Neuronal stem cell (in vitro differentiated cells): ENCODE measurements at regions not wholly inside any gene's neighbourhood (a gene's known extent, or its start where the extent isn't known, plus 50 kb on each side); places are given as distances from the start of the nearest gene placed in this dataset. TPM values are rescaled to one million over a fixed set of nuclear protein-coding genes. Genes with fewer than 3 reads are reported as not detected.

ENCODE experiments used
- DNase-seq: peaks from one replicate; pipeline ENCODE4 v3.0.0-alpha.2; 2013; ENCODE audit warnings: low spot score
- H2AFZ ChIP-seq: one replicate; pipeline ENCODE4 v1.6.1; 2013; ENCODE audit warnings: mild to moderate bottlenecking, low read length, inconsistent platforms
- H2AK5ac ChIP-seq: 2 replicates; pipeline ENCODE4 v1.6.1; 2013; ENCODE audit warnings: low read depth, mild to moderate bottlenecking, inconsistent platforms, low read length, moderate library complexity, mixed read lengths
- H2BK120ac ChIP-seq: 2 replicates; pipeline ENCODE4 v1.6.1; 2013; ENCODE audit warnings: low read depth, mild to moderate bottlenecking, inconsistent platforms, low read length, moderate library complexity, mixed read lengths
- H2BK12ac ChIP-seq: one replicate; pipeline ENCODE4 v1.6.1; 2013; ENCODE audit warnings: low read length, inconsistent platforms
- H2BK15ac ChIP-seq: 2 replicates; pipeline ENCODE4 v1.6.1; 2013; ENCODE audit warnings: mild to moderate bottlenecking, low read length, inconsistent platforms, mixed read lengths
- H2BK5ac ChIP-seq: one replicate; pipeline ENCODE4 v1.6.1; 2013; ENCODE audit warnings: inconsistent platforms, mild to moderate bottlenecking, low read length, moderate library complexity
- H3K14ac ChIP-seq: one replicate; pipeline ENCODE4 v1.6.1; 2013; ENCODE audit warnings: low read length, inconsistent platforms
- H3K18ac ChIP-seq: 2 replicates; pipeline ENCODE4 v1.6.1; 2013; ENCODE audit warnings: low read length, inconsistent platforms
- H3K23ac ChIP-seq: 2 replicates; pipeline ENCODE4 v1.6.1; 2013; ENCODE audit warnings: low read depth, mild to moderate bottlenecking, mixed read lengths, low read length, inconsistent platforms; ENCODE audit not compliant: poor library complexity
- H3K27ac ChIP-seq: replicated peaks from 3 replicates; pipeline ENCODE4 v1.5.1; 2013; ENCODE audit warnings: low read length, inconsistent platforms
- H3K27me3 ChIP-seq, 3 experiments: 2 replicates each; pipeline ENCODE4 v1.6.1; 2013; ENCODE audit warnings: low read length in 3 of 3, mild to moderate bottlenecking in 2 of 3, inconsistent platforms in 1 of 3, low read depth in 1 of 3, mixed read lengths in 1 of 3, moderate library complexity in 1 of 3; ENCODE audit not compliant: control insufficient read depth in 3 of 3, insufficient read depth in 3 of 3
- H3K36me3 ChIP-seq, 2 donors: replicated peaks in 1 of 2; 2 replicates each; pipeline ENCODE4 v1.6.1; 2013; ENCODE audit warnings: low read length in 2 of 2; ENCODE audit not compliant: control insufficient read depth in 2 of 2, insufficient read depth in 2 of 2
- H3K4ac ChIP-seq: 2 replicates; pipeline ENCODE4 v1.6.1; 2013; ENCODE audit warnings: inconsistent platforms, mild to moderate bottlenecking, low read length, moderate library complexity
- H3K4me1 ChIP-seq, 2 donors: 1 replicate in 1 of 2; 2 replicates in 1 of 2; pipeline ENCODE4 v1.6.1; 2013; ENCODE audit warnings: low read length in 2 of 2, low read depth in 1 of 2; ENCODE audit not compliant: control insufficient read depth in 2 of 2, insufficient read depth in 1 of 2
- H3K4me2 ChIP-seq: one replicate; pipeline ENCODE4 v1.6.1; 2013; ENCODE audit warnings: mild to moderate bottlenecking, low read length, inconsistent platforms; ENCODE audit not compliant: insufficient read depth, poor library complexity, severe bottlenecking
- H3K4me3 ChIP-seq, 2 donors: 2 replicates each; pipeline ENCODE4 v1.5.1; 2013; ENCODE audit warnings: low read length in 2 of 2, mild to moderate bottlenecking in 2 of 2, inconsistent platforms in 1 of 2, moderate library complexity in 1 of 2
- H3K79me1 ChIP-seq: one replicate; pipeline ENCODE4 v1.6.1; 2013; ENCODE audit warnings: low read depth, mild to moderate bottlenecking, inconsistent platforms, low read length, moderate library complexity
- H3K9ac ChIP-seq: one replicate; pipeline ENCODE4 v1.6.1; 2013; ENCODE audit warnings: mild to moderate bottlenecking, low read depth, low read length, inconsistent platforms; ENCODE audit not compliant: poor library complexity
- H3K9me3 ChIP-seq, 2 donors: replicated peaks in 1 of 2; 2 replicates each; pipeline versions ENCODE3 to v1.6.1; 2013; ENCODE audit warnings: low read length in 2 of 2, mild to moderate bottlenecking in 2 of 2, inconsistent platforms in 1 of 2, low read depth in 1 of 2, mixed read lengths in 1 of 2, moderate library complexity in 1 of 2; ENCODE audit not compliant: control insufficient read depth in 2 of 2, insufficient read depth in 1 of 2
- H4K8ac ChIP-seq: one replicate; pipeline ENCODE4 v1.6.1; 2013; ENCODE audit warnings: low read depth, mild to moderate bottlenecking, inconsistent platforms, low read length, moderate library complexity
- H4K91ac ChIP-seq: one replicate; pipeline ENCODE4 v1.6.1; 2013; ENCODE audit warnings: low read length, low read depth, mild to moderate bottlenecking, inconsistent platforms; ENCODE audit not compliant: poor library complexity
- WGBS, 2 donors: extraction: QIAGEN DNeasy Blood & Tissue Kit; methylation state at CpG; one replicate each; pipeline ENCODE4 v1.1.7; 2013; ENCODE audit warnings: missing lambda C conversion rate in 2 of 2, mixed read lengths in 1 of 2; ENCODE audit not compliant: insufficient read length in 2 of 2, insufficient replicate concordance in 1 of 2; ENCODE audit errors: extremely low coverage in 2 of 2; 5-methylcytosine and 5-hydroxymethylcytosine counted together
- small RNA-seq: library from polyadenylated mRNA; stranded (forward); fragments of <200 nt; extraction: miRNeasy Mini kit (QIAGEN cat#:217004); gene quantifications from one replicate; pipeline ENCODE3, GENCODE V24; 2013; ENCODE audit not compliant: insufficient read depth

- WGBS, 2 donors, result no CpG with 5 or more reads among the region's 7 CpGs
- Histone ChIP-seq H3K18ac (no peak overlapping the region), H3K27me3 (no peaks in the 10 kb centered on the region), H4K8ac (no peak overlapping the region), H3K4me2 (no peak overlapping the region), H3K27ac (no peak overlapping the region), H2BK120ac (no peak overlapping the region), H3K14ac (no peak overlapping the region), H2AK5ac (no peak overlapping the region), H2BK12ac (no peak overlapping the region), H3K9ac (no peak overlapping the region), H3K36me3 (no peaks in the 10 kb centered on the region), H3K4ac (no peak overlapping the region), H2AFZ (no peak overlapping the region), H4K91ac (no peak overlapping the region), H3K79me1 (no peaks in the 10 kb centered on the region), H2BK15ac (no peak overlapping the region), H3K9me3 (no peaks in the 10 kb centered on the region), H2BK5ac (no peak overlapping the region), H3K4me1 (peaks cover 0 to 5% of the 10 kb centered on the region in 2 donors), H3K4me3 (peak overlapping the region in 1 of 2 donors; percentile 12), H3K23ac (no peak overlapping the region)
- no peak for DNase-seq
Observed at GRCh38 chr9:32334112-32334511, 50.3 kb upstream of the ACO1 start.

Small RNAs in the stretch of these regions (small RNA-seq; reads per million reads assigned to genes)
- gene MIR873 (89.9 reads per million, percentile 96 among the genes with 10 or more reads in this experiment), gene MIR876 (2.0 reads per million), gene RNA5SP281 (not detected)
